ENCODE measurements at regions not wholly inside any gene's neighbourhood (a gene's known extent, or its start where the extent isn't known, plus 50 kb on each side); places are given as distances from the start of the nearest gene placed in this dataset.

DNA sequence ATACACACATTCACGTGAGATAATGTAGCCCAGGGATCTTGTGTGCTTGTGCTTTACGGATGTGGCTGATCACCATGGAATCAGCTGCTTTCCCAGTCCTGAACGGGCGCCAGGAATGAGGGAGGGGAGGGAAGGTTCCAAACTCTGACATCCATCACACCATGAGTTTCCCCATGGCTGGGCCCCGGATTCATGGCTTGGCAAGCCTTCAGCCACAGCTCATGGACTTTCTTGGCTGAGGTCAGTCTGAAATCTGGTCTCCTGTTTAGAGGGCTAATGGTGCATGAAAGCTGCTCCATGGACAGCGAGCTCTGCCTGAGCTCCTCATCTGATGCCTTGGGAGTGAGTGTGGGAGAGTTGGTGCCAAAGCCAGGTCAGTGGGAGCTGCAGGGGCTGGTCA, 767.6 kb upstream of the EEF2KMT start:
- no peaks in the 10 kb centered on the region for H3K9me1 ChIP-seq (replicated peaks; ENCODE audit: control insufficient read depth, extremely low read depth, insufficient read depth, low read length)
- no peaks in the 10 kb centered on the region for H4K20me1 ChIP-seq (replicated peaks; ENCODE audit: control insufficient read depth, extremely low read depth, insufficient read depth, low read length)
- no peak for DNase-seq (ENCODE audit: low read depth, low spot score)
- no peaks in the 10 kb centered on the region for H3K4me1 ChIP-seq (ENCODE audit: control insufficient read depth, extremely low read depth, insufficient read depth, low read length)
- no peak for TF ChIP-seq GATA2 (IDR thresholded peaks at IDR 0.05; ENCODE audit: insufficient read depth, insufficient read length, low read depth, low read length)
- no peak for TF ChIP-seq CTCF (IDR thresholded peaks at IDR 0.05; ENCODE audit: extremely low read depth in 1 of 2, insufficient read depth in 1 of 2, low read depth in 1 of 2, low read length in 2 of 2)
- TF ChIP-seq POLR2A (IDR thresholded peaks at IDR 0.05; ENCODE audit: low read depth, low read length) = no peak
- no peak for TF ChIP-seq MYC (IDR thresholded peaks at IDR 0.05; ENCODE audit: low read depth, low read length)
- TF ChIP-seq EZH2 (IDR thresholded peaks at IDR 0.05; ENCODE audit: borderline replicate concordance, low read depth, low read length, severe bottlenecking) = no peak
- no peak for TF ChIP-seq FOS (IDR thresholded peaks at IDR 0.05; ENCODE audit: borderline replicate concordance, insufficient read depth, low read length)
- TF ChIP-seq JUN (IDR thresholded peaks at IDR 0.05; ENCODE audit: borderline replicate concordance, insufficient read depth, insufficient read length, low read depth) = no peak
- no peak for TF ChIP-seq MAX (IDR thresholded peaks at IDR 0.05; ENCODE audit: insufficient read depth, insufficient read length)
- TF ChIP-seq POLR2AphosphoS5 (IDR thresholded peaks at IDR 0.05; ENCODE audit: insufficient read depth, low read depth, low read length) = no peak
- no peaks in the 10 kb centered on the region for H3K27me3 ChIP-seq (ENCODE audit: control insufficient read depth in 2 of 2, insufficient read depth in 2 of 2, low read length in 2 of 2)
- peaks cover 9% of the 10 kb centered on the region for H3K9me3 ChIP-seq (replicated peaks; ENCODE audit: control insufficient read depth, insufficient read depth, low read length)
- FAIRE-seq = no peak
- dilution Hi-C loops (cut with MboI; ENCODE audit: extremely low pct_ligation_motif_present, low sequenced_read_pairs) (no loop called here), intact Hi-C loops (cut with micrococcal nuclease) (no loop called here)
- POLR2A ChIA-PET = no interaction called here
- no peak overlapping the region for H3K9ac ChIP-seq (replicated peaks; ENCODE audit: extremely low read depth, insufficient read depth, low read length)
- no peak overlapping the region for H3K4me2 ChIP-seq (ENCODE audit: insufficient read depth, low read length)
- no peak overlapping the region for H3K27ac ChIP-seq (ENCODE audit: insufficient read depth, low read depth, low read length)
- no peak overlapping the region for H2AFZ ChIP-seq (ENCODE audit: low read depth, low read length)
- H3K4me3 ChIP-seq (replicated peaks in 1 of 3; ENCODE audit: insufficient read depth in 1 of 3, low read depth in 1 of 3, low read length in 3 of 3) = no peak overlapping the region
- BruUV-seq (replicated peaks) = no TSS peak
- no peaks in the 10 kb centered on the region for H3K36me3 ChIP-seq (ENCODE audit: control insufficient read depth in 2 of 2, extremely low read depth in 1 of 2, insufficient read depth in 2 of 2, low read length in 2 of 2)
- CTCF ChIA-PET = no interaction called here
- no peaks in the 10 kb centered on the region for H3K79me2 ChIP-seq (ENCODE audit: control insufficient read depth, insufficient read depth, low read length)
